Cardiac fibroblast (primary cell): ENCODE measurements at regions not wholly inside any gene's neighbourhood (a gene's known extent, or its start where the extent isn't known, plus 50 kb on each side); places are given as distances from the start of the nearest gene placed in this dataset.

Experiments
- DNase-seq, 2 donors: peaks; one replicate each; pipeline versions ENCODE4 v3.0.0 to v3.0.0-alpha.2; 2010; ENCODE audit warnings: low read depth in 2 of 2
- H3K4me3 ChIP-seq, 2 donors: replicated peaks in 1 of 2; 1 replicate in 1 of 2; 2 replicates in 1 of 2; pipeline ENCODE4 v1.5.1; 2011; ENCODE audit warnings: low read depth in 2 of 2, low read length in 2 of 2, mild to moderate bottlenecking in 2 of 2, moderate library complexity in 1 of 2
- TF ChIP-seq, protein P1 (sequence below): IDR thresholded peaks from one replicate; pipeline ENCODE4 v1.5.1; 2011; ENCODE audit warnings: low read depth, mild to moderate bottlenecking, low read length, inconsistent platforms

DNA sequence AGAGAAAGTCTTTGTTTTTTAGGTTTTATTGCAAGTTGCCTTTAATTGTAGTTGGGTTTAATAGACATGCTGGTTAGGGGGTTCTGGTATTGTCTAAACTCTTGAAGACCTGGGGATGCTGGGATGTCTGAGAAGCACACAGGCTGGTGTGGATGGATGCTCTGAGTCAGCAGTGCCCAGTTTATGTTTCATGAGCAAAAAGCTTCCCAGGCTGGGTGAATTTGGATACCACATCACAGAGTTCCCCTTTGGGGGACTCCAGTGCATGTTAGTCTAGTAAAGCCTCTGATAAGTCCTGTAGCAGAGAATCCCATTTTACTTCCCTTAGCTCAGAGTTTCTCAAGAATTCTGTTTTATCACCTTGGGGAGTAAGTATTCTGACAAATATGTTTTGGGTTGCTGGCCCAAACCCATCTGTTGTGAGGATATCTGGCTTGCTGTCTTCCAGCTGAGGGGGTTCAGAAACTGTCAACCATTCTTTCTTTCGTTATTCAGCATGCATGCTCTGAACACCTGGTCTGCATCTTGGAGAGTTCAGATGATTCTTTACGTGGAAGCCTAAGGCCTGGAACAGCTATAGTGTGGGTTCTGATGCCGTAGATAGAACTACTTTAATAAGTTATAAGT lies 509.1 kb downstream of the VRK1 start:
- no peak overlapping the region for H3K4me3 ChIP-seq
- no peak for DNase-seq
- TF ChIP-seq, protein P1, sequence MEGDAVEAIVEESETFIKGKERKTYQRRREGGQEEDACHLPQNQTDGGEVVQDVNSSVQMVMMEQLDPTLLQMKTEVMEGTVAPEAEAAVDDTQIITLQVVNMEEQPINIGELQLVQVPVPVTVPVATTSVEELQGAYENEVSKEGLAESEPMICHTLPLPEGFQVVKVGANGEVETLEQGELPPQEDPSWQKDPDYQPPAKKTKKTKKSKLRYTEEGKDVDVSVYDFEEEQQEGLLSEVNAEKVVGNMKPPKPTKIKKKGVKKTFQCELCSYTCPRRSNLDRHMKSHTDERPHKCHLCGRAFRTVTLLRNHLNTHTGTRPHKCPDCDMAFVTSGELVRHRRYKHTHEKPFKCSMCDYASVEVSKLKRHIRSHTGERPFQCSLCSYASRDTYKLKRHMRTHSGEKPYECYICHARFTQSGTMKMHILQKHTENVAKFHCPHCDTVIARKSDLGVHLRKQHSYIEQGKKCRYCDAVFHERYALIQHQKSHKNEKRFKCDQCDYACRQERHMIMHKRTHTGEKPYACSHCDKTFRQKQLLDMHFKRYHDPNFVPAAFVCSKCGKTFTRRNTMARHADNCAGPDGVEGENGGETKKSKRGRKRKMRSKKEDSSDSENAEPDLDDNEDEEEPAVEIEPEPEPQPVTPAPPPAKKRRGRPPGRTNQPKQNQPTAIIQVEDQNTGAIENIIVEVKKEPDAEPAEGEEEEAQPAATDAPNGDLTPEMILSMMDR: no peak

DNA sequence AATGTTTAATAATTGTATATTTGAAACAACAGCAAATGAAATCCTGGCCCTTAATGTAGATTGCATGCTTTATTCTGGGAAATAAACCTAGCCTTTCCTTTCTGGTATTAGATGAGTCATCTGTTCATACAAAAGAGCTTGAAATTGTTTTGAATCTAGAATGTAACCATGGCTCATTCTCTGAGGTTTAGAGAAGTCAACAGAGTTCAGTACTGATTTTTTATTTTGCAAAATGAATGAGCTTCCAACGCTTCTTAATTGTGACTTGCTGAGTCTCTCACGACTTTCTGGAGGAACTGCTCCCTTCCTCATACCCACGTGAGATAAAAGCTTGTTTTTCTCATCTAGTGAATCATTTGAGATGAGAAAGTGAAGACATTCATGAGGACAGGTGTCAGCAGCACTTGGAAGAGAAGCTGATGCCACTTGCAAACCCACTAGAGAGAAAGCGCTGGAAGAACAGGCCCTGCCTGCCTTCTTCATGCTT lies 509.6 kb downstream of the VRK1 start:
- no peak overlapping the region for H3K4me3 ChIP-seq
- no peak for DNase-seq
- TF ChIP-seq, protein P1: no peak

DNA sequence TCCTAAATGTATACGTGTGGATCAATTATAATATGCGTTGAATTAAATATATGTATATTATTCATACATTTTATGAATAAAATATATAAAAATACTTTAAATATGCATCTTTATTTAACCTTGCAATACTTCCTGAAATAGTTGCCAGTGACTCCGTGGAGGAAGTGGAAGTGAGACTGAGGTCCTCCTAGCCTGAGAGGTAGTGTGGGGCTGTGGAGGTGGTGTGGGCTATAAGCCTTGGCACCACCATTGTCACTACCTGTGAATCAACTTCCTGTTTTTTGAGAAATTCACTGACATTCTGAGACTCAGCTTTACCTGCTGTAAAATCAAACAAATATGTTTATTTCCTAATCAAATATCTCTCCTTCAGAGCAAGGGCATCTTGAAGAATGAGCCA lies 514.2 kb downstream of the VRK1 start:
- DNase-seq: no peak
- TF ChIP-seq, protein P1: no peak
- H3K4me3 ChIP-seq: no peak overlapping the region

DNA sequence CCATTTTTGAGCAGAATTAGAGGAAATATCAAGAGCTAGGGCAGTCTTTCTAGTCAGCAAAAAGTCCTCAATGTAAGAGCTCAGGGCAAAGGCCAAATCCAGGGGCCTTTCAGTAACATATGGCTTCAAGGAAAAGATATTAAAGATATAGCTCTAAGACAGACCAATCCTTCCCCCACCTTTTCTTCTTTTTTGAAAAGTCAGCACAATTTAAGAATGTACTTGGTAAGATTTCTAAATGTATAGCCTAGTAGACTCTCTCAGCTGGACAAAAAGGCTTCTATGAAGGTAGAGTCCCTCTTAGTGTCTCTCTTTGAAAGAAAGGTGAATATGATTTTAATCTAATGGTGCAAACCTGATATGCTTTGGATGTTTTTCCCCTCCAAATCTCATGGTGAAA lies 515.7 kb downstream of the VRK1 start:
- no peak overlapping the region for H3K4me3 ChIP-seq
- no peak for DNase-seq
- TF ChIP-seq, protein P1: no peak

DNA sequence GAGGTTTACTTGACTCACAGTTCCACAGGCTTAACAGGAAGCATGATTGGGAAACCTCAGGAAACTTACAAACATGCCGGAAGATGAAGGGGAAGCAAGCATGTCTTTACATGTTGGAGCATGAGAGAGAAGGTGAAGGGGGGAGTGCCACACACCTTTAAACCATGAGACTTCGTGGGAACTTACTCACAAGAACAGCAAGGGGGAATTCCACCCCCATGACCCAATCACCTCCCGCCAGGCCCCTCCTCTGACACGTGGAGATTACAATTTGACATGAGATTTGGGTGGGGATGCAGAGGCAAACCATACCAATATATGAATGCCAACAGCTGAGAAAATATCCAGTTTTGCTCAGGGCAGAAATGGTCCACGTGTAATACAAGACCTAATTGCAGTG lies 518.6 kb downstream of the VRK1 start:
- TF ChIP-seq, protein P1: no peak
- no peak overlapping the region for H3K4me3 ChIP-seq
- DNase-seq: no peak

DNA sequence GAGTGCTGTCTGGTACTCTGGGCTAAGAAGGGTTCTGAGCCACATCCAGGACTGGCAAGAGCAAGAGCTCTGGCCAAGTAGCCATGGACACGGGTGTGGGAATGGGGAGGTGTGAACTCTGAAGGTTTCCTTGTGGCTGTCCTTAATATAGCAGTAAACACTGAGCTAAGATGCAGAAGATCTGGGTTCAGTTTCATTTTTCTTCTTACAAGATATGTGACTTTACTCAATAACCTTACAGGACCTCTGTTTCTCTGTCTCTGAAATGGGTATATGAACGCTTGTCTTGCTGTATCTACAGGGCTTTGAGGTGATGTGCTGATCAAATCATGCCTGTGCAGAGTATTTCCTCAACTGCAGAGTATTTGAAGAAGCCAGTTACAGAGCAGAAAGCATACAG lies 521.2 kb downstream of the VRK1 start:
- DNase-seq: no peak
- TF ChIP-seq, protein P1: no peak
- no peak overlapping the region for H3K4me3 ChIP-seq

GRCh38 chr14:97319691-97320090 lies 522.5 kb downstream of the VRK1 start:
- no peak for DNase-seq
- TF ChIP-seq, protein P1: no peak
- H3K4me3 ChIP-seq: no peak overlapping the region
